Stimulated activated CD4-positive, alpha-beta T cell treated with anti-CD3 and anti-CD28 coated beads, Interleukin-4, amount 100 ng/mL, for 4 hours (primary cell): ENCODE measurements at regions not wholly inside any gene's neighbourhood (a gene's known extent, or its start where the extent isn't known, plus 50 kb on each side); places are given as distances from the start of the nearest gene placed in this dataset.

Experiments
- DNase-seq, 2 experiments: peaks; one replicate each; pipeline ENCODE4 v3.0.0-alpha.2; 2020

- no peak for DNase-seq
Observed at GRCh38 chr1:98278055-98278454, 357.2 kb upstream of the DPYD start.

- no peak for DNase-seq
Observed at GRCh38 chr1:98277118-98277517, 356.3 kb upstream of the DPYD start.

- DNase-seq, result no peak
Observed at GRCh38 chr1:98276514-98276913, 355.7 kb upstream of the DPYD start.

GRCh38 chr1:98268316-98268715, 347.5 kb upstream of the DPYD start:
- no peak for DNase-seq

- no peak for DNase-seq
Observed at GRCh38 chr1:98267423-98267822, 346.6 kb upstream of the DPYD start.

- no peak for DNase-seq
Observed at GRCh38 chr1:98264727-98265126, 343.9 kb upstream of the DPYD start.

- DNase-seq, result no peak
Observed at GRCh38 chr1:98260839-98261238, 340.0 kb upstream of the DPYD start.

- no peak for DNase-seq
Observed at GRCh38 chr1:98260412-98260811, 339.6 kb upstream of the DPYD start.

- DNase-seq, result no peak
Observed at GRCh38 chr1:98256700-98257099, 335.9 kb upstream of the DPYD start.

- DNase-seq, result no peak
Observed at GRCh38 chr1:98253145-98253544, 332.3 kb upstream of the DPYD start.

GRCh38 chr1:98251497-98251896, 330.7 kb upstream of the DPYD start:
- DNase-seq, result no peak

GRCh38 chr1:98232678-98233077, 311.8 kb upstream of the DPYD start:
- no peak for DNase-seq

GRCh38 chr1:98222706-98223105, 301.9 kb upstream of the DPYD start:
- no peak for DNase-seq

GRCh38 chr1:98221923-98222322, 301.1 kb upstream of the DPYD start:
- no peak for DNase-seq

GRCh38 chr1:98217601-98218000, 296.8 kb upstream of the DPYD start:
- no peak for DNase-seq

- DNase-seq, result no peak
Observed at GRCh38 chr1:98216304-98216703, 295.5 kb upstream of the DPYD start.

- DNase-seq, result no peak
Observed at GRCh38 chr1:98211271-98211845, 290.5 kb upstream of the DPYD start.

GRCh38 chr1:98210563-98210962, 289.7 kb upstream of the DPYD start:
- DNase-seq, result no peak

GRCh38 chr1:98210064-98210463, 289.2 kb upstream of the DPYD start:
- DNase-seq, result no peak

GRCh38 chr1:98205291-98206017, 284.6 kb upstream of the DPYD start:
- no peak for DNase-seq

- DNase-seq, result no peak
Observed at GRCh38 chr1:98203466-98203865, 282.6 kb upstream of the DPYD start.

GRCh38 chr1:98201666-98202081, 280.8 kb upstream of the DPYD start:
- no peak for DNase-seq

- no peak for DNase-seq
Observed at GRCh38 chr1:98197356-98197755, 276.5 kb upstream of the DPYD start.

- DNase-seq, result no peak
Observed at GRCh38 chr1:98196012-98196411, 275.2 kb upstream of the DPYD start.

GRCh38 chr1:98188774-98189173, 267.9 kb upstream of the DPYD start:
- no peak for DNase-seq
